WTC11 (cell line): ENCODE measurements at regions not wholly inside any gene's neighbourhood (a gene's known extent, or its start where the extent isn't known, plus 50 kb on each side); places are given as distances from the start of the nearest gene placed in this dataset.

Experiments used
- ATAC-seq: fragments of 200-7000 bp; cut with Tn5 transposase; 2 replicates; pipeline ENCODE4 v1.10.0; 2021; ENCODE audit warnings: mild to moderate bottlenecking, moderate library complexity
- CTCF ChIA-PET: fragments of 300-600 bp; sonication (Branson Sonifier 250); formaldehyde crosslinking; loops from one replicate; lab custom pipeline; 2021; ENCODE audit warnings: antibody characterized with exemption; lab: Charles Lee
- POLR2A ChIA-PET: fragments of 350-600 bp; sonication (Branson Sonifier 250); formaldehyde crosslinking; loops from one replicate; lab custom pipeline; 2021; ENCODE audit warnings: antibody characterized with exemption; lab: Charles Lee
- DNase-seq: peaks from one replicate; pipeline ENCODE4 v3.0.0; 2021; ENCODE audit warnings: low spot score
- H3K27ac Mint-ChIP-seq: 2 replicates; pipeline ENCODE4 v1.8.0; 2021; ENCODE audit warnings: mixed read lengths
- H3K27me3 Mint-ChIP-seq: 2 replicates; pipeline ENCODE4 v1.8.0; 2021; ENCODE audit warnings: low read depth, mild to moderate bottlenecking, moderate library complexity, mixed read lengths
- H3K36me3 Mint-ChIP-seq: 2 replicates; pipeline ENCODE4 v1.8.0; 2021; ENCODE audit warnings: mixed read lengths
- H3K4me1 Mint-ChIP-seq: 2 replicates; pipeline ENCODE4 v1.8.0; 2022; ENCODE audit warnings: mixed read lengths
- H3K4me3 Mint-ChIP-seq: 2 replicates; pipeline ENCODE4 v1.8.0; 2021; ENCODE audit warnings: mild to moderate bottlenecking, moderate library complexity, mixed read lengths
- H3K9me3 Mint-ChIP-seq: 2 replicates; pipeline ENCODE4 v1.8.0; 2021; ENCODE audit warnings: mixed read lengths
- CBFB ChIP-seq: sonication (generic); formaldehyde crosslinking; IDR thresholded peaks from 2 replicates; pipeline ENCODE4 v1.8.1; 2022; ENCODE audit warnings: mild to moderate bottlenecking, low read depth, missing genetic modification reagents
- CREM ChIP-seq: sonication (generic); formaldehyde crosslinking; IDR thresholded peaks from 2 replicates; pipeline ENCODE4 v1.8.1; 2022; ENCODE audit warnings: mild to moderate bottlenecking, missing genetic modification reagents, moderate library complexity
- CTCF ChIP-seq: fragments of 200-600 bp; IDR thresholded peaks from 2 replicates; pipeline ENCODE4 v1.8.0; 2022; ENCODE audit warnings: antibody characterized with exemption
- ELF4 ChIP-seq: sonication (generic); formaldehyde crosslinking; IDR thresholded peaks from 2 replicates; pipeline ENCODE4 v1.8.1; 2022; ENCODE audit warnings: low read depth, mild to moderate bottlenecking, moderate library complexity, missing genetic modification reagents
- EMX1 ChIP-seq: fragments of 250-450 bp; sonication (Bioruptor Pico); IDR thresholded peaks from 2 replicates; pipeline ENCODE4 v1.8.0; 2021; ENCODE audit warnings: mild to moderate bottlenecking
- GRHL2 ChIP-seq: fragments of 250-450 bp; sonication (Bioruptor Pico); IDR thresholded peaks from 2 replicates; pipeline ENCODE4 v1.8.0; 2022; ENCODE audit warnings: mild to moderate bottlenecking, moderate library complexity; ENCODE audit not compliant: insufficient replicate concordance, severe bottlenecking
- HMGA2 ChIP-seq: fragments of 250-450 bp; sonication (Bioruptor Pico); IDR thresholded peaks from 2 replicates; pipeline ENCODE4 v1.4.0; 2021; ENCODE audit warnings: mild to moderate bottlenecking, moderate library complexity
- IRF1 ChIP-seq: sonication (generic); formaldehyde crosslinking; IDR thresholded peaks from 2 replicates; pipeline ENCODE4 v1.8.0; 2023; ENCODE audit warnings: missing genetic modification reagents
- MAX ChIP-seq: sonication (generic); formaldehyde crosslinking; IDR thresholded peaks from 2 replicates; pipeline ENCODE4 v1.8.0; 2022; ENCODE audit warnings: mild to moderate bottlenecking, missing genetic modification reagents
- SMAD3 ChIP-seq: sonication (generic); formaldehyde crosslinking; IDR thresholded peaks from 2 replicates; pipeline ENCODE4 v1.8.0; 2022; ENCODE audit warnings: missing genetic modification reagents, mild to moderate bottlenecking, borderline replicate concordance
- SMAD4 ChIP-seq: sonication (generic); formaldehyde crosslinking; IDR thresholded peaks from 2 replicates; pipeline ENCODE4 v1.8.0; 2022; ENCODE audit warnings: mild to moderate bottlenecking, missing genetic modification reagents
- STAT6 ChIP-seq: sonication (generic); formaldehyde crosslinking; conservative IDR thresholded peaks from 2 replicates; pipeline ENCODE4 v1.8.1; 2023; ENCODE audit warnings: mild to moderate bottlenecking, low read depth, missing genetic modification reagents, moderate library complexity
- USF1 ChIP-seq: sonication (generic); formaldehyde crosslinking; IDR thresholded peaks from 2 replicates; pipeline ENCODE4 v1.8.0; 2022; ENCODE audit warnings: mild to moderate bottlenecking, missing genetic modification reagents
- USF2 ChIP-seq: sonication (generic); formaldehyde crosslinking; IDR thresholded peaks from 2 replicates; pipeline ENCODE4 v1.8.1; 2023; ENCODE audit warnings: mild to moderate bottlenecking, missing genetic modification reagents, moderate library complexity
- ZBTB21 ChIP-seq: sonication (generic); formaldehyde crosslinking; IDR thresholded peaks from 2 replicates; pipeline ENCODE4 v1.8.1; 2023; ENCODE audit warnings: mild to moderate bottlenecking, missing genetic modification reagents, borderline replicate concordance
- ZBTB43 ChIP-seq: sonication (generic); formaldehyde crosslinking; IDR thresholded peaks from 2 replicates; pipeline ENCODE4 v1.8.1; 2023; ENCODE audit warnings: mild to moderate bottlenecking, missing genetic modification reagents
- ZNF121 ChIP-seq: sonication (generic); formaldehyde crosslinking; IDR thresholded peaks from 2 replicates; pipeline ENCODE4 v1.8.0; 2023; ENCODE audit warnings: missing genetic modification reagents
- ZNF532 ChIP-seq: fragments of 250-450 bp; sonication (Bioruptor Pico); IDR thresholded peaks from 2 replicates; pipeline ENCODE4 v1.9.0; 2021; ENCODE audit warnings: mild to moderate bottlenecking, borderline replicate concordance
- ZSCAN18 ChIP-seq: fragments of 250-450 bp; sonication (Bioruptor Pico); IDR thresholded peaks from 2 replicates; pipeline ENCODE4 v2.1.2; 2022; ENCODE audit warnings: mild to moderate bottlenecking, moderate library complexity

- Mint-ChIP-seq H3K4me1 (no peaks in the 10 kb centered on the region), H3K27me3 (no peaks in the 10 kb centered on the region; the same call in 1 of the 2 replicates), H3K27ac (no peak overlapping the region), H3K4me3 (no peak overlapping the region), H3K9me3 (peaks cover 29% of the 10 kb centered on the region), H3K36me3 (peaks cover 12% of the 10 kb centered on the region)
- POLR2A ChIA-PET = no interaction called here
- no peak for DNase-seq
- no peak for TF ChIP-seq ELF4
- CTCF ChIA-PET = no interaction called here
- no peak for ATAC-seq
Observed at GRCh38 chr20:20979934-20980333, 126.2 kb downstream of the LINC00237 start.

GRCh38 chr20:20977786-20978185, 128.4 kb downstream of the LINC00237 start:
- no peak for DNase-seq
- TF ChIP-seq ZBTB21 (no peak), STAT6 (CRISPR knock-in tag) (no peak), USF2 (no peak), ELF4 (no peak), CREM (CRISPR knock-in tag) (no peak), ZNF121 (CRISPR knock-in tag) (no peak), SMAD3 (CRISPR knock-in tag) (no peak), EMX1 (CRISPR knock-in tag) (no peak), IRF1 (CRISPR knock-in tag) (no peak), HMGA2 (no peak), ZNF532 (no peak), MAX (CRISPR knock-in tag) (no peak), SMAD4 (no peak), GRHL2 (CRISPR knock-in tag) (no peak), CBFB (CRISPR knock-in tag) (no peak), CTCF (no peak), ZBTB43 (no peak), USF1 (no peak), ZSCAN18 (CRISPR knock-in tag) (no peak)
- Mint-ChIP-seq H3K36me3 (peaks cover 12% of the 10 kb centered on the region), H3K27me3 (no peaks in the 10 kb centered on the region), H3K4me3 (no peak overlapping the region), H3K9me3 (peaks cover 27% of the 10 kb centered on the region), H3K4me1 (no peaks in the 10 kb centered on the region), H3K27ac (no peak overlapping the region)
- CTCF ChIA-PET = no interaction called here
- ATAC-seq = no peak
- POLR2A ChIA-PET = interaction anchor here (0.7 kb wide), 1 partner anchor 470 kb away, joined by 8 read pairs; no protein-coding TSS in a partner anchor
